Osteoblast (primary cell): ENCODE measurements at regions not wholly inside any gene's neighbourhood (a gene's known extent, or its start where the extent isn't known, plus 50 kb on each side); places are given as distances from the start of the nearest gene placed in this dataset.

Source experiments
- DNase-seq: peaks from one replicate; pipeline ENCODE4 v3.0.0; 2011; ENCODE audit warnings: low spot score, mixed read lengths; ENCODE audit not compliant: insufficient read length; ENCODE audit errors: missing footprints
- H2AFZ ChIP-seq: 2 replicates; pipeline ENCODE4 v1.6.0; 2011; ENCODE audit warnings: mild to moderate bottlenecking, low read length
- H3K27ac ChIP-seq: 2 replicates; pipeline ENCODE4 v1.5.1; 2011; ENCODE audit warnings: mild to moderate bottlenecking, low read depth, low read length, moderate library complexity
- H3K27me3 ChIP-seq: 2 replicates; pipeline ENCODE4 v1.6.0; 2012; ENCODE audit warnings: mild to moderate bottlenecking, control low read depth, inconsistent platforms, low read length, moderate library complexity; ENCODE audit not compliant: insufficient read depth
- H3K36me3 ChIP-seq: 2 replicates; pipeline ENCODE4 v1.5.1; 2011; ENCODE audit warnings: mild to moderate bottlenecking, low read length, control low read depth, moderate library complexity; ENCODE audit not compliant: insufficient read depth
- H3K4me1 ChIP-seq: 2 replicates; pipeline ENCODE4 v1.5.1; 2011; ENCODE audit warnings: mild to moderate bottlenecking, low read length, control low read depth, moderate library complexity; ENCODE audit not compliant: insufficient read depth
- H3K4me2 ChIP-seq: 2 replicates; pipeline ENCODE4 v1.6.0; 2011; ENCODE audit warnings: mild to moderate bottlenecking, low read length; ENCODE audit not compliant: insufficient read depth
- H3K4me3 ChIP-seq: fragments of 200-600 bp; sonication (generic); 3 replicates; pipeline ENCODE4 v1.5.1; 2012; ENCODE audit warnings: mild to moderate bottlenecking, low read length, inconsistent platforms; ENCODE audit not compliant: insufficient read depth
- H3K79me2 ChIP-seq: 2 replicates; pipeline ENCODE4 v1.6.0; 2012; ENCODE audit warnings: mild to moderate bottlenecking, low read length, control low read depth, inconsistent platforms; ENCODE audit not compliant: insufficient read depth
- H3K9me3 ChIP-seq: 2 replicates; pipeline ENCODE4 v1.5.1; 2011; ENCODE audit warnings: low read depth, low read length, control low read depth
- H4K20me1 ChIP-seq: 2 replicates; pipeline ENCODE4 v1.6.0; 2012; ENCODE audit warnings: mild to moderate bottlenecking, low read length, control low read depth; ENCODE audit not compliant: insufficient read depth
- TF ChIP-seq, protein P1 (sequence below): IDR thresholded peaks from 2 replicates; pipeline ENCODE4 v1.5.1; 2011; ENCODE audit warnings: mild to moderate bottlenecking, low read depth, low read length, moderate library complexity; ENCODE audit errors: extremely low read depth

DNA sequence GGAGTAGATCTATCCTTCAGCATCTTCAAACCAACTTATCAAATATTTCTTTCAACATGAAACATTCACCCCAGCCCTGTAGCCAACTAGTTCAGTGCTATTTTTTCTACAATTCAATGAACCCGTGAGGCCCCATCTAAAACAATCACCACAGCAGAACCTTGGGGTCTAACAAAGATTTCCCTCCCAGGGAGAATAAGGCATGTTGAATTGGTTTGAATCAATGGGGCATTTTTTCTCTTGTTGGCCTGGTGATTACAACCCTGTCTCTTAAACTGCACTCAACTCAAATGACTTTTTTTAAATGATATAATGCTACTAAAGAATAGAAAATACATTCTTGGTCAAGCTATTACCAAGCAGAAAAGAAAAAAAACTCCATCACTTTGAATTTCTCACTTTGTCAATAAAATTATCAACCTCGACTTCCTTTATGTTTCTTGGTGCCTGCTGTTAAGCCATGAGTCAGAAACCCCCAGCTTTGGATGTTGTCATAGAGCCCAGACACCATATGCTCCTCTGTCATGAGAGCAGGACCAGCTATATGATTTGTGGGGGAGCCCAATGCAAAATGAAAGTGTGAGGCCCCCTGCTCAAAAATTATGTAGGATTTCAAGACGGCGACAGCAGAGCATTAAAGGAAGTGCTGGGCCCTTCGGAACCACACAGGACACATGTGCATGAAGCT, 282.4 kb downstream of the MEIS1 start:
- Histone ChIP-seq H3K27ac (no peak overlapping the region), H3K79me2 (no peaks in the 10 kb centered on the region), H3K4me3 (no peak overlapping the region), H3K36me3 (no peaks in the 10 kb centered on the region), H4K20me1 (no peaks in the 10 kb centered on the region), H2AFZ (no peak overlapping the region), H3K27me3 (no peaks in the 10 kb centered on the region), H3K9me3 (no peaks in the 10 kb centered on the region), H3K4me2 (no peak overlapping the region), H3K4me1 (no peaks in the 10 kb centered on the region)
- TF ChIP-seq, protein P1, sequence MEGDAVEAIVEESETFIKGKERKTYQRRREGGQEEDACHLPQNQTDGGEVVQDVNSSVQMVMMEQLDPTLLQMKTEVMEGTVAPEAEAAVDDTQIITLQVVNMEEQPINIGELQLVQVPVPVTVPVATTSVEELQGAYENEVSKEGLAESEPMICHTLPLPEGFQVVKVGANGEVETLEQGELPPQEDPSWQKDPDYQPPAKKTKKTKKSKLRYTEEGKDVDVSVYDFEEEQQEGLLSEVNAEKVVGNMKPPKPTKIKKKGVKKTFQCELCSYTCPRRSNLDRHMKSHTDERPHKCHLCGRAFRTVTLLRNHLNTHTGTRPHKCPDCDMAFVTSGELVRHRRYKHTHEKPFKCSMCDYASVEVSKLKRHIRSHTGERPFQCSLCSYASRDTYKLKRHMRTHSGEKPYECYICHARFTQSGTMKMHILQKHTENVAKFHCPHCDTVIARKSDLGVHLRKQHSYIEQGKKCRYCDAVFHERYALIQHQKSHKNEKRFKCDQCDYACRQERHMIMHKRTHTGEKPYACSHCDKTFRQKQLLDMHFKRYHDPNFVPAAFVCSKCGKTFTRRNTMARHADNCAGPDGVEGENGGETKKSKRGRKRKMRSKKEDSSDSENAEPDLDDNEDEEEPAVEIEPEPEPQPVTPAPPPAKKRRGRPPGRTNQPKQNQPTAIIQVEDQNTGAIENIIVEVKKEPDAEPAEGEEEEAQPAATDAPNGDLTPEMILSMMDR: no peak
- no peak for DNase-seq

DNA sequence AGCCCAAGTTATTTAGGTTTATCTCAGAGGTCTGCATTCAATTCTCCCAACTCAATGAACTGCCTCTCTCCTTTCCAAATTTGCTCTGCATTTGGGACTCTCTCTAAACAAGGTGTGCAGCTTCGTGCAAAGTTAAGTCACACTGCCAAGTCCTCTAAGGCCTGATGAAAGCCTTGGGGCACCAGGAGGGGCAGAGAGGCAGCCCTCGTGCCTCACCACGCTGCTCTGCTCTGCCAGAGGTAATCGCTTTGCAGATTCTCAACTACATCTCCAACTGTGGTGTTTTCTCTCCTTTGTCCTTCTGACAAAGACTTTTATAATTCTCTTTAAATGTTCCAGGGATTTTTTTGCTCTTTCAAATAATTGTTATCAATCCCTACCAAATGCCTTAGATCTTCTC, 283.0 kb downstream of the MEIS1 start:
- no peak overlapping the region for H3K4me3 ChIP-seq
- H4K20me1 ChIP-seq: no peaks in the 10 kb centered on the region
- H2AFZ ChIP-seq: no peak overlapping the region
- H3K27me3 ChIP-seq: no peaks in the 10 kb centered on the region
- no peaks in the 10 kb centered on the region for H3K79me2 ChIP-seq
- H3K9me3 ChIP-seq: no peaks in the 10 kb centered on the region
- H3K36me3 ChIP-seq: no peaks in the 10 kb centered on the region
- TF ChIP-seq, protein P1: no peak
- no peak overlapping the region for H3K27ac ChIP-seq
- no peak overlapping the region for H3K4me2 ChIP-seq
- no peak for DNase-seq
- H3K4me1 ChIP-seq: no peaks in the 10 kb centered on the region

DNA sequence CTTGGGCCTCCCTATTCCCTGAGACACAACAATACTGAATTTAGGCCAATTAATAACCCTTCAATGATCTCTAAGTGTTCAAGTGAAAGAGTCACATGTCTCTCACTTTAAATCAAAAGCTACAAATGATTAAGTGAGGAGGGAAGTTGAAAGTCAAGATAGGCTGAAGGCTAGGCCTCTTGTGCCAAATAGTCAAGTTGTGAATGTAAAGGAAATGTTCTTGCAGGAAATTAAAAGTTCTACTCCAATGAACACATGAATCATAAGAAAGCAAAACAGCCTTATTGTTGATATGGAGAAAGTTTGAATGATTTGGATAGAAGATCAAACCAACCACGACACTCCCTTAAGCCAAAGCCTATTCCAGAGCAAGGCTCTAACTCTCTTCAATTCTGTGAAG, 286.9 kb downstream of the MEIS1 start:
- H2AFZ ChIP-seq: no peak overlapping the region
- no peak overlapping the region for H3K27ac ChIP-seq
- DNase-seq: no peak
- no peaks in the 10 kb centered on the region for H3K79me2 ChIP-seq
- no peaks in the 10 kb centered on the region for H3K36me3 ChIP-seq
- no peak overlapping the region for H3K4me3 ChIP-seq
- H3K4me1 ChIP-seq: no peaks in the 10 kb centered on the region
- no peak overlapping the region for H3K4me2 ChIP-seq
- no peaks in the 10 kb centered on the region for H3K9me3 ChIP-seq
- H4K20me1 ChIP-seq: no peaks in the 10 kb centered on the region
- TF ChIP-seq, protein P1: no peak
- no peaks in the 10 kb centered on the region for H3K27me3 ChIP-seq

DNA sequence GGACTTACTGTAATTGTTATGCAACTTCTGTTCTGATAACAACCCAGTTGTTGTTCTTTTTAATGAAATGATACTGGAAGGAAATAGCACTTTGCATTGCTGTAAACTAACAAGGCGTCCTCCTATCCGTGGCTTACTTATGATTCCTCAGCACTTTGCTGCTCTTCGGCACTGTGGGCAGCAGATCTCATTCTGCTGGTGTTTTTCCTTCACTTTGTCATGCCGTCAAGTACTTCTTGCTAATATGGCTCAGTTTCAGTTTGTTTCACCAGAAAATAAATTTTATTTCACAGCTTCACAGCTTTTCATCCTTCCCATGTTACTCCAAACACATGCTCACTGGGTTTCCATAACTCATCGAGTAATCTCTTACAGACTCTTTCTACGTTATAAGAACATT, 289.3 kb downstream of the MEIS1 start:
- TF ChIP-seq, protein P1: no peak
- Histone ChIP-seq H4K20me1 (no peaks in the 10 kb centered on the region), H3K4me3 (no peak overlapping the region), H3K27ac (no peak overlapping the region), H3K4me2 (no peak overlapping the region), H3K27me3 (no peaks in the 10 kb centered on the region), H3K79me2 (no peaks in the 10 kb centered on the region), H3K4me1 (no peaks in the 10 kb centered on the region), H2AFZ (no peak overlapping the region), H3K36me3 (no peaks in the 10 kb centered on the region), H3K9me3 (no peaks in the 10 kb centered on the region)
- no peak for DNase-seq
